ENCODE measurements at regions not wholly inside any gene's neighbourhood (a gene's known extent, or its start where the extent isn't known, plus 50 kb on each side); places are given as distances from the start of the nearest gene placed in this dataset.

GRCh38 chr10:90042075-90042474 lies 340.7 kb downstream of the KIF20B start:
- Histone ChIP-seq H3K36me3 (ENCODE audit: control insufficient read depth, insufficient read depth, low read length) (no peaks in the 10 kb centered on the region), H3K4me1 (ENCODE audit: control insufficient read depth, insufficient read depth, low read length) (no peaks in the 10 kb centered on the region), H3K9me3 (ENCODE audit: control insufficient read depth, insufficient read depth, low read depth, low read length) (no peaks in the 10 kb centered on the region), H3K27ac (ENCODE audit: low read length) (no peak overlapping the region), H3K27me3 (ENCODE audit: control insufficient read depth, insufficient read depth, low read length) (no peaks in the 10 kb centered on the region), H3K4me3 (ENCODE audit: low read depth in 2 of 2, low read length in 2 of 2) (no peak overlapping the region)
- intact Hi-C loops (cut with micrococcal nuclease; ENCODE audit: unreplicated experiment), result no loop called here
- no peak for ATAC-seq
- TF ChIP-seq TCF7L2 (IDR thresholded peaks at IDR 0.05; ENCODE audit: low read depth, low read length), result no peak
- TF ChIP-seq CTCF (IDR thresholded peaks at IDR 0.05), result no peak
- TF ChIP-seq SIN3A (IDR thresholded peaks at IDR 0.05; ENCODE audit: borderline replicate concordance, insufficient read depth, low read depth, low read length), result no peak
- TF ChIP-seq REST (IDR thresholded peaks at IDR 0.05; ENCODE audit: insufficient read depth in 1 of 2, low read depth in 2 of 2, low read length in 1 of 2), result no peak
- no peak for TF ChIP-seq POLR2AphosphoS5 (IDR thresholded peaks at IDR 0.05; ENCODE audit: low read depth, low read length)
- ChIA-PET POLR2A (no interaction called here), CTCF (no interaction called here)
- in situ Hi-C loops (cut with HindIII; ENCODE audit: low pct_unique_long_range_greater_than_20kb, low sequenced_read_pairs), result no loop called here
- no peak for DNase-seq (ENCODE audit: low read depth, low spot score)
- BruUV-seq (replicated peaks), result no TSS peak

- no TSS peak for BruUV-seq (replicated peaks)
- H3K27ac ChIP-seq (ENCODE audit: low read length), result no peak overlapping the region
- H3K36me3 ChIP-seq (ENCODE audit: control insufficient read depth, insufficient read depth, low read length), result no peaks in the 10 kb centered on the region
- ChIA-PET POLR2A (no interaction called here), CTCF (no interaction called here)
- TF ChIP-seq REST (IDR thresholded peaks at IDR 0.05; ENCODE audit: insufficient read depth in 1 of 2, low read depth in 2 of 2, low read length in 1 of 2) (no peak), SIN3A (IDR thresholded peaks at IDR 0.05; ENCODE audit: borderline replicate concordance, insufficient read depth, low read depth, low read length) (no peak), CTCF (IDR thresholded peaks at IDR 0.05) (no peak), TCF7L2 (IDR thresholded peaks at IDR 0.05; ENCODE audit: low read depth, low read length) (no peak), POLR2AphosphoS5 (IDR thresholded peaks at IDR 0.05; ENCODE audit: low read depth, low read length) (no peak)
- no peak for ATAC-seq
- intact Hi-C loops (cut with micrococcal nuclease; ENCODE audit: unreplicated experiment), result no loop called here
- no peaks in the 10 kb centered on the region for H3K4me1 ChIP-seq (ENCODE audit: control insufficient read depth, insufficient read depth, low read length)
- no peaks in the 10 kb centered on the region for H3K9me3 ChIP-seq (ENCODE audit: control insufficient read depth, insufficient read depth, low read depth, low read length)
- H3K4me3 ChIP-seq (ENCODE audit: low read depth in 2 of 2, low read length in 2 of 2), result no peak overlapping the region
- DNase-seq (ENCODE audit: low read depth, low spot score), result no peak
- in situ Hi-C loops (cut with HindIII; ENCODE audit: low pct_unique_long_range_greater_than_20kb, low sequenced_read_pairs), result no loop called here
- no peaks in the 10 kb centered on the region for H3K27me3 ChIP-seq (ENCODE audit: control insufficient read depth, insufficient read depth, low read length)
These were observed 345.9 kb downstream of the KIF20B start for GRCh38 chr10:90047243-90047729.

Data from Panc1 (cell line).